Skin epidermis (tissue), 12 donors: ENCODE measurements at regions not wholly inside any gene's neighbourhood (a gene's known extent, or its start where the extent isn't known, plus 50 kb on each side); places are given as distances from the start of the nearest gene placed in this dataset.
"Not testable (repeated sequence)": the region's sequence is repeated elsewhere in the genome, so short reads cannot be mapped to it uniquely, and the experiment has no call there.

Experiments
- H3K27ac ChIP-seq, 21 experiments: fragments of 200-600 bp; sonication (generic) in 11 of 21; one replicate each; pipeline ENCODE4 v1.5.0; 2020; ENCODE audit warnings: mild to moderate bottlenecking in 3 of 21, inconsistent platforms in 2 of 21, moderate library complexity in 2 of 21
- H3K4me3 ChIP-seq, 7 experiments: fragments of 200-600 bp; sonication (generic) in 2 of 7; one replicate each; pipeline ENCODE4 v1.5.0; 2020; ENCODE audit warnings: inconsistent platforms in 2 of 7, mild to moderate bottlenecking in 2 of 7, moderate library complexity in 1 of 7

GRCh38 chr4:10388146-10388545 is 69.1 kb downstream of the ZNF518B start:
- not testable (repeated sequence) for H3K27ac ChIP-seq, H3K4me3 ChIP-seq

- no peak overlapping the region for H3K27ac ChIP-seq
- H3K4me3 ChIP-seq: no peak overlapping the region
Measured at GRCh38 chr4:10385994-10386394, 71.2 kb downstream of the ZNF518B start.

- Histone ChIP-seq H3K4me3 (no peak overlapping the region), H3K27ac (no peak overlapping the region)
Measured at GRCh38 chr4:10384974-10385373, 72.3 kb downstream of the ZNF518B start.

GRCh38 chr4:10383417-10383816 is 73.8 kb downstream of the ZNF518B start:
- no peak overlapping the region for H3K27ac ChIP-seq
- H3K4me3 ChIP-seq: no peak overlapping the region

- H3K4me3 ChIP-seq, H3K27ac ChIP-seq: not testable (repeated sequence)
Measured at GRCh38 chr4:10382171-10382570, 75.1 kb downstream of the ZNF518B start.

GRCh38 chr4:10381146-10381545 is 76.1 kb downstream of the ZNF518B start:
- Histone ChIP-seq H3K4me3 (no peak overlapping the region), H3K27ac (no peak overlapping the region)

GRCh38 chr4:10380735-10381134 is 76.5 kb downstream of the ZNF518B start:
- no peak overlapping the region for H3K4me3 ChIP-seq
- no peak overlapping the region for H3K27ac ChIP-seq

GRCh38 chr4:10371869-10372471 is 85.3 kb downstream of the ZNF518B start:
- H3K27ac ChIP-seq: no peak overlapping the region
- H3K4me3 ChIP-seq: no peak overlapping the region

- Histone ChIP-seq H3K4me3 (no peak overlapping the region), H3K27ac (no peak overlapping the region)
Measured at GRCh38 chr4:10371121-10371520, 86.1 kb downstream of the ZNF518B start.

GRCh38 chr4:10369517-10369916 is 87.7 kb downstream of the ZNF518B start:
- Histone ChIP-seq H3K4me3 (no peak overlapping the region), H3K27ac (peak overlapping the region in 1 of 21 experiments; percentile 37)

- no peak overlapping the region for H3K4me3 ChIP-seq
- peak overlapping the region in 3 of 21 experiments; percentile 5 to 55 (median 25) for H3K27ac ChIP-seq
Measured at GRCh38 chr4:10366628-10367027, 90.6 kb downstream of the ZNF518B start.

GRCh38 chr4:10364194-10364593 is 93.0 kb downstream of the ZNF518B start:
- no peak overlapping the region for H3K4me3 ChIP-seq
- H3K27ac ChIP-seq: no peak overlapping the region

- Histone ChIP-seq H3K4me3 (no peak overlapping the region), H3K27ac (no peak overlapping the region)
Measured at GRCh38 chr4:10354746-10355145, 102.5 kb downstream of the ZNF518B start.

GRCh38 chr4:10354225-10354624 is 103.0 kb downstream of the ZNF518B start:
- Histone ChIP-seq H3K4me3 (no peak overlapping the region), H3K27ac (no peak overlapping the region)

GRCh38 chr4:10353110-10353509 is 104.1 kb downstream of the ZNF518B start:
- Histone ChIP-seq H3K4me3 (no peak overlapping the region), H3K27ac (no peak overlapping the region)

- Histone ChIP-seq H3K27ac (no peak overlapping the region), H3K4me3 (no peak overlapping the region)
Measured at GRCh38 chr4:10348241-10348640, 109.0 kb downstream of the ZNF518B start.

GRCh38 chr4:10347815-10348214 is 109.4 kb downstream of the ZNF518B start:
- no peak overlapping the region for H3K4me3 ChIP-seq
- H3K27ac ChIP-seq: no peak overlapping the region

- no peak overlapping the region for H3K4me3 ChIP-seq
- H3K27ac ChIP-seq: no peak overlapping the region
Measured at GRCh38 chr4:10347281-10347795, 109.9 kb downstream of the ZNF518B start.

GRCh38 chr4:10346023-10346422 is 111.2 kb downstream of the ZNF518B start:
- Histone ChIP-seq H3K4me3 (no peak overlapping the region), H3K27ac (no peak overlapping the region)

- no peak overlapping the region for H3K27ac ChIP-seq
- no peak overlapping the region for H3K4me3 ChIP-seq
Measured at GRCh38 chr4:10345381-10345784, 111.8 kb downstream of the ZNF518B start.

- Histone ChIP-seq H3K4me3 (no peak overlapping the region), H3K27ac (no peak overlapping the region)
Measured at GRCh38 chr4:10344824-10345223, 112.4 kb downstream of the ZNF518B start.

- Histone ChIP-seq H3K27ac (no peak overlapping the region), H3K4me3 (no peak overlapping the region)
Measured at GRCh38 chr4:10343656-10344055, 113.6 kb downstream of the ZNF518B start.
